ENCODE measurements at regions not wholly inside any gene's neighbourhood (a gene's known extent, or its start where the extent isn't known, plus 50 kb on each side); places are given as distances from the start of the nearest gene placed in this dataset.
"Not testable (repeated sequence)": the region's sequence is repeated elsewhere in the genome, so short reads cannot be mapped to it uniquely, and the experiment has no call there.

DNA sequence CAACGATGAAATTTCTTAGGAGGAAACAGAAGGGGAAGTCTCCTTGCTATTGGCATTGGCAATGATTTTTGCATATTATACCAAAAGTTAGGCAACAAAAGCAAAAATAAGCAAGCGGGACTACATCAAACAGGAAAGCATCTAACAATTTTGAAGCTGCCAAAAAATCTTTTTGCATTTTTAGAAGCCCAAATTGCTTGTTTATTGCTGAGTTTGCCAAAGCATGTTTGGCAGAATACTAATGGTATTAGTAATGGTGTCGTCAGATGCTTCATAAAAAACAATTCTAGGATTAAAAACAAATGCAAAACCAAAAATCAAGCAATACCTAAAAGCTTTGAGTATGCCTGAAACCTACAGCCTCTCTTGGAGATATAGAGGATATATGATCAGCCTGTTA, 80.0 kb downstream of the GALR1 start:
- no peak for DNase-seq
- intact Hi-C loops (cut with DNase I) = no loop called here

DNA sequence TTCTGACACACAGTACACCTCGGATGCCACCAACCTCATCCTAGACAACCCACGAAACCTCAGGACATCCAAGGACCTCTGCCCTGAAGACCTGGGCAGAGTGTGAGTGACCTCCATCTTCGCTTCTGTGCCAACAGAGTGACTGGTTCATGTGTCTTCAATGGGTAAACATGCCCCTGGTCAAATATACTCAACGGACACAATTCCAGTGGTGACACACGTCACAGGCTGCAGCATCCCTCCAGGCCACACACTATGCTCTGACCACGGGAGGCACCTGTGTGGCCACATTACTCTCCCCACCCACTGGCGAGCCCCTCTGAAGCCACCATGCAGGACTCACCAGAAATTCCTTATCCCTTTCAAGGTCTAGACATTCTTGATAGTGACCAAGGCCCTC, 85.2 kb downstream of the GALR1 start:
- DNase-seq = no peak
- intact Hi-C loops (cut with DNase I) = no loop called here

DNA sequence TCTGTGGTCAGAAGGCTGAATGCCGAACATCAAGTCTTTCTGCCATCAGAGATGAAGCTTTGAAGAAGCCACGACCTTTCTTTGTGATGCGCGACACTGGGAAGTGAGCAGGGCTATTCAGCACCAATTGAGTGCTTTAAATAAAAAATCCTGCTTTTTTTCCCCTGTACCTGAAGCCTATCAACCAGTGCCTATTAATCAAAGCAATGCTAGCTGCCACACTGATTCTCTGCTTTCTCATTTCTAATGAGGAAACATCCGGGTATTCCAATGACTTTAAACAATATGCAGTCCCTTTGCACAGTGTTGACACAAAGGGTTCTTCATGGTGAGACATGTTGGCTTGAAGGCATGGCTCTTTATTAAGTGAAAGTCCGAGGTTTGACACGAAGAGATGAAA, 88.0 kb downstream of the GALR1 start:
- intact Hi-C loops (cut with DNase I) = no loop called here
- no peak for DNase-seq

DNA sequence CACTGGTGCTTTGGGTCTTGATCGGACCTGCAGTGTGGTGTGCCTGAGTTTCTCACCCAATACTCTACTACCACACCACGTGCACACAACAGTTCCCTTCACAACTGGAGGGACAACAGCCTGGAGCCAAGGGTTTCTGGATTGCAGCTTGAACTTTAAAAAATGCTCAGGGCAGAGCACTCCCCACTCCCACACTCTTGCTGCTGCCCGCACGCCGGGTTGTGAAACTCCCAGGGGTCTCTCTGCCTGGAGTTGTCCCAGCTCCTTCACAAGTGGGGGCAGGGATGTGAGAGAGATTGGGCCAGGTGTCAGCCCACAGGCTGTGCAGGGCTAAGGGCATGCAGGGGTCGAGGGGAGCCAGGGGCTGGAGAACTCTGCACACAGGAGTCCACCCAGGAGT, 89.4 kb downstream of the GALR1 start:
- DNase-seq = no peak
- intact Hi-C loops (cut with DNase I) = no loop called here

DNA sequence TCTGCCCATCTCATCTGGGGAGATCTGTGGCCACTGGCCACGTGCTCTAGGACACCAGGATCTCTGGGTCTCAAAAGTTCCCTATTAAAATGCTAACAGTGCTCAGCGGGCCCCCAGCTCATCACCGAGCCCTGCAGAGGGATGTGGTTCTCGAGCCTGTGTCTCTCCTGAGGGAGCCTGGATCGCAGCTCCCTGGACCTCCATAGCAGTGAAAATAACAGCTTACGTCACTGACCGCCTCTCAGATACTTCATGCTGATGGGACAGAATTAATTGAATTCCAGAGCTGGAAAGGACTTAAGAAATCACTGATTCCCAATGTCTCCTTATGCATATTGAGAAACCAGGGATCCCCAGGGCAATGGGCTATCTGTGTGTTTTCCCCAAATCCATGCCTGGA, 90.0 kb downstream of the GALR1 start:
- intact Hi-C loops (cut with DNase I) = no loop called here
- no peak for DNase-seq

DNA sequence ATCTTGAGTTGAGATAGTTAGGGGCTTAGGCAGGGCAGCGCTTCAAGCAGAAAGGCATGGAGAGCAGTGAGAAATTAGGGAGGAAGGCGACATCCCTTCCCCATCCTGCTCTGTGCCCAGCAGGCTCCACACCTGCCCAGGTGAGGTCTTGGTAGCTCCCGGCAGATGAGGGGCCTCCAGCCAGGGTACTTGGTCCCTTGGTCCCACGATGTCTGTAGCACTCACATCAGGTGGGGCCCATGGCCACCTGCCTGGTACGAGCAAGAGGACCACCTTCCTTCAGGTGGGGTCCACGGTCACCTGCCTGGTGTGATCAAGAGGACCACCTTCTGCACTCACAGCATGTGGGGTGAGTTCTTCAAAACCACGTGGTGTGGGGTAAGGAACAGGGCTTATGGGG, 91.2 kb downstream of the GALR1 start:
- intact Hi-C loops (cut with DNase I) = no loop called here
- DNase-seq = no peak

DNA sequence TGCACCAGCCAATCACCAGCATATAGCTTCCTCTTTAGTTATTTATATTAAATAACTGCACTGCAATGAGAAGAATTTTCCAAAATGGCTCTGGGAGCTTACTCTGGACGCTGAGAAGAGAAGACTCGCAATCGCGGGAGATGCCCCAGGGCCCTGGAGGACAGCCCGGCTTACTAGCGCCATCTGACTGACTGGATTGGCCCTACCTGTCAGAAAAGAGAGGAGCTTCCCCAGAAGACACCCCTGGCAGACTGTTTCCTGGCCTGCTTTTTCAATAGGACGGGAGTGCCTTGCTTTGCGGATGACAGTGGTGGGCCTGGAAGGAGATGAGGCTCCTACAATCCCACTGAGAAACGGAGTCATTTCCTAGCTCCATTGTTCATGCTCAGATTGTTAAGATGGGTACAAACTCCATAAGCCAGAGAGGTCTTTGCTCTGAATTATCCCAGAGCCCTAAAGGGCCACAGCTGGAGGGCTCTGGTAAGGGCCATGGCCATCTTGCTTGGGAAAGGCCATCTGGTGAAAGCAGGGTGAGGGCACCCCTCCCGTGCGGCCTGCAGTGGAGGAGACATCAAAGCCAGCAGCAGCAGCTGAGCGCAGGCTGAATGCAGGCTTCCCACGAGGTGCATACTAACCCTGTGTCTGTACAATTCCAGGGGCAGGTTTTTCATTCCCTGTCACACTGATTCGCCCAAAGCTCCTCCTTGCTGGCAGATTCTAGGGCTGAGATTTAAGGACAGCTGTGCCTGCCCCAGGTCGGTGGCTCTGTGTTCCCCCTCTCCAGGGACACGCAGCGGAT, 92.1 kb downstream of the GALR1 start:
- no peak for DNase-seq
- intact Hi-C loops (cut with DNase I) = no loop called here

DNA sequence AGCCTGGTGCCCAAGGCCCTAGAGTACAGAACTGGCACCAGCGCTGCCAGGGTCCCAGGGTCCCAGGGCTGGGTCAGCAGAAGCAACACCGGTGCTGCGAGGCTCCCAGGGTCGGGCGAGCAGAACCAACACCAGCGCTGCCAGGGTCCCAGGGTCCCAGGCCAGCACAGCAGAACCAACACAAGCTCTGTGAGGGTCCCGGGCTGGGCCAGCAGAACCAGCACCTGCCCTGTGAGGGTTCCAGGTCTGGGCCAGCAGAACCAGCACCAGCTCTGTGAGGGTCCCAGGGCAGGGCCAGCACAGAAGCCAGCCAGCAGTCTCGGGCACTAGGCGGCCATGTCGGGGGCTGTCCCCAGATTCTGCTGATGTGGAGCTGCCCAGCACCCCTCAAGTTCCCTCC, 93.1 kb downstream of the GALR1 start:
- intact Hi-C loops (cut with DNase I) = no loop called here
- DNase-seq = peak in 1 of 10 donors; percentile 70

DNA sequence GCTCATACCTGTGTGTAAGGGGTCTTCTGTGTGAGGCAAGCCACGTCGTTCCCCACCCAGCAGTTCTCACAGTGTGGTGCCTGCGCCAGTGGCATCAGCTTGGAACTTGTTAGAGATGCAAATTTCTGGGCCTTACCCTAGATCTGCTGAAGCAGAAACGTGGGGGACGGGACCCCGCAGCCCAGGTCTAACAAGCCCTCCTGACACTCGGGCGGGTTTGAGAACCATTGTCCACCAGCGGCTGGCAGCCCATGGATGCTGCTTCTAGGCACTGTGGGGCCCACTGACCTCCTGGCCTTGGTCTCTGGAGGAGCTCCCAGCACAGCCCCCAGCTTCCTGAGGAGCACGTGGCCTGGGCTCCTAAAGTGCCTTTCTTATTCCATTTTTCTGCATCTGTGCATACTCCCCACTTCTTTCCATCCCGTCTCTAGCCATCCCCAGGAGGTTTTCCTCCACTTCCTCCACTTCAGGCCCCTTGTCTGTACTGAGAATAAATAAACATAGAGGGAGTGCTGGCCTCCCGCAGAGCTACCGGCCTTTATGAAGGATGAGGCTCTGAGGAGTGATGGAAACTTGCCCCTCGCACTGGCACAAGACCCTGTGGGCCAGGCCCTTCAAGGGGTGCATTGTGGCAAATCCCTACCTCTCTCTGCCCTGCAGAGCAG, 94.3 kb downstream of the GALR1 start:
- DNase-seq = peak in 1 of 10 donors; percentile 79
- intact Hi-C loops (cut with DNase I) = no loop called here

DNA sequence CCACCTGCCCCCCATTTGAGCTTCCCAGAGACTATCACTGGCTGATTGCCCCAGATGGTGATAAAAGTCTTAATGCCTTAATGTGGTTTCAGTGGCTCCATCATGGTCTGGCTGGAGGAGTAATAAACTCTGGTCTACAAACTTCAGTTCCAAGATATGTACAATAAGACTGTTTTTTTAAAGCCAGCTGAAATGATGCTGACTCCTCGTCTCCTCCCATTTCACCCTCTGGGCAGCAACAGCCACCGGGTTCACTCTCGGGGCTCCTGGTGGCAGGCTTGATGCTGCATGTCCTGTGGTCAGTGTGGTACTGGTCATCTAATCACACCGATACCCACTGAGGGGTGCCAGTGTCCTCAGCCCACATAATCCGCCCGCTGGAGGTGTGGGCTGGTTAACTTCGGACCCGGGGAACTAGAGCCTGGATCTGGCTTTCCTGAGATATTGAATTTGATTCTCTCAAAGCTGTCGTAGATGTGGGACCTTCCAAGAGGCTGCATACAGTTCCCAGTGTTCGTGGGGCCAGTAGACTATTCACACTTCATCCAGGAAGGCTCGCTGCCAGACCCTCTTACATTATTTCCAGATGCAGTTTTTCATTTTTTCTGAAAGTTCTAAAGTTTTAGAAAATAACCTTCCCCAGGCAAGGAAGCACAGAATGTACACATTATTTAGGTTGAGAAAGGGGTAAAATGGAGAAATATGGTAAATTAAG, 95.3 kb downstream of the GALR1 start:
- intact Hi-C loops (cut with DNase I) = no loop called here
- no peak for DNase-seq

DNA sequence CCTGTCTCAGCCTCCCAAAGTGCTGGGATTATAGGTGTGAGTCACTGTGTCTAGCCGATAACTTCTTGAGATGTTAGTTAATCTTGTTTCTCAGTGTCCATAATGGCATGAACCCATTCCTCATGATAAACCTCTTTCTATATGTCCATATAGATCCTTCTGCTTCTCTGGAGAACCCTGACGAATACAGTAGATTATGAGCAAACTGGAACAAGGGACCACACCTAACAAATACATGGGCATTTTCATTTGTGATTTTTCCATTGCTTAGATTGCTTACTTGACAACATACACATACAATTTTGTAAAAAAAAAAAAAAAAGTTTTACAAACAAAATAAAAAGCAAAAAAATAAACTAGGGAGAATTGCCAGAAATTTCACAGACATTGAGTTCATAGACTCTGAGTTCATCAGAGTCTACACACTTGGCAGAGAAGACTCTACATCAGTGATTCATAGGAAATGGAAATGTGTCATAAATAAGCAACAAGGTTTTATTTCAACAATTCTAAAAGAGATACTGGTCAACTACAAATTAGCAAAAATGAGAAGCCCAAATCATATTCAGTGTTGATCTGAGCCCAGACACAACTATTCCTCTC, 96.7 kb downstream of the GALR1 start:
- no peak for DNase-seq
- intact Hi-C loops (cut with DNase I) = no loop called here

DNA sequence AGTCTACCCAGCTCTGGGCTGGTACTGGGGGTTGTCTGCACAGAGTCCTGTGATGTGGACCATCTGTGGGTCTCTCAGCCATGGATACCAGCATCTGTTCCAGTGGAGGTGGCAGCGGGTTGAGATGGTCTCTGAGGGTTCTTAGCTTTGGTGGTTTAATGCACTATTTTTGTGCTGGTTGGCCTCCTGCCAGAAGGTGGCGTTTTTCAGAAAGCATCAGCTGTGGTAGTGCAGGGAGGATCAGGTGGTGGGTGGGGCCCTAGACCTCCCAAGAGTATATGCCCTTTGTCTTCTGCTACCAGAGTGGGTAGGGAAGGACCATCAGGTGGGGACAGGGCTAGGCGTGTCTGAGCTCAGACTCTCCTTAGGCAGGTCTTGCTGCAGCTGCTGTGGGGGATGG, 103.7 kb downstream of the GALR1 start:
- intact Hi-C loops (cut with DNase I); DNase-seq: not testable (repeated sequence)

DNA sequence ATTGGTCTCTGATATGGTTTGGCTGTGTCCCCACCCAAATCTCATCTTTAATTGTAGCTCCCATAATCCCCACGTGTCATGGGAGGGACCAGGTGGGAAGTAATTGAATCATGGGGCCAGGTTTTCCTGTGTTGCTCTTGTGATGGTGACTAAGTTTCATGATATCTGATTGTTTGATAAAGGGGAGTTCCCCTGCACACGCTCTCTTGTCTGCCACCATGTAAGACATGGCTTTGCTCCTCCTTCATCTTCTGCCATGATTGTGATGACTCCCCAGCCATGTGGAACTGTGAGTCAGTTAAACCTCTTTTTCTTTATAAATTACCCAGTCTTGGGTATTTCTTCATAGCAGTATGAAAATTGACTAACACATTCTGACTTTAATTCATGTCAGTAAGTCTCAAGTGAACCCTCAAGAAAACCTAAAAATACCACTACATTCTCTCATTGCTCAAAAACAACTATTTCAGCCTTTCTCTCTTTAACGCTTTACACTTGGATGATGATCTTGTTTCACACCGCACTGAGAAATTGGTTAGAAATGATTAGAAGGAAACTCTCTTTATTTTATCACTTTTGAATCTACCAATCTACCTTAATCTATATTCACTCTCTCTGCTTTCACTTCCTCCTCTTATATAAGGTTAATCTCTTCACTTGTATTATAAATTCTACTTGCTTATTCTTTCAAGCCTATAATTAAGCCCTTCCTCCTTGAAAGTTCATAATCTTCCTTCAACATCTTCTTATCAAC, 110.1 kb downstream of the GALR1 start:
- DNase-seq = no peak
- intact Hi-C loops (cut with DNase I) = no loop called here

DNA sequence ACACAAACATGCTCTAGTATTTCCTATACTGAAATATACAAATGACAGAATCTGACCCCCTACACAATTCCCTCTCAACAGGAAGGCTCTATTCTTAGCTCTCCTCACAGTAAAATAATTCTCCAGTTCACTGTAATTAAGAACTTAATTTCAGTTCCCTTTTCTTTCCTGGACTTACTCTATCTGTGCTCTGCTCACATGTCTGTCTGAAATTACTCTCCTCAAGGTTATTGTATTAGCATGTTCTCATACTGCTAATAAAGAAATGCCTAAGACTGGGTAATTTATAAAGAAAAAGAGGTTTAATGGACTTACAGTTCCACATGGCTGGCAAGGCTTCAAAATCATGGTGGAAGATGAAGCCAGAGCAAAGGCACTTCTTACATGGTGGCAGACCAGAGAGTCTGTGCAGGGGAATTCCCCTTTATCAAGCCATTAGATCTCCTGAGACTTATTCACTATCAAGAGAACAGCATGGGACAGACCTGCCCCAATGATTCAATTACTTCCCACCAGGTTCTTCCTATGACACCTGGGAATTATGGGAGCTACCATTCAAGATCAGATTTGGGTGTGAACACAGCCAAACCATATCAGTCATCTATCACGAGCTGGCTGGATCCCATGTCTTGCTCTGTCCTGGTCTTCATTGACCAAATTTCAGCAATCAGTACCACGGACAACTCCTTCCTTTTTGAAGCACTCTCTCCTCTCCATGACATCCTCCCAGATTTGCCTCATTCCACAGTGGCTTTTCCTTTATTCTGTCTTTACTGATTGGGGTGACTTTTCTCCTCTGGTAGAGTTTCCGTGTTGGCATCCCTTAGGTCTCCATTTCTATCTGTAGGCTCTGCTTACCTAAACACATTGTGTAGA, 110.9 kb downstream of the GALR1 start:
- DNase-seq = no peak
- intact Hi-C loops (cut with DNase I) = no loop called here

DNA sequence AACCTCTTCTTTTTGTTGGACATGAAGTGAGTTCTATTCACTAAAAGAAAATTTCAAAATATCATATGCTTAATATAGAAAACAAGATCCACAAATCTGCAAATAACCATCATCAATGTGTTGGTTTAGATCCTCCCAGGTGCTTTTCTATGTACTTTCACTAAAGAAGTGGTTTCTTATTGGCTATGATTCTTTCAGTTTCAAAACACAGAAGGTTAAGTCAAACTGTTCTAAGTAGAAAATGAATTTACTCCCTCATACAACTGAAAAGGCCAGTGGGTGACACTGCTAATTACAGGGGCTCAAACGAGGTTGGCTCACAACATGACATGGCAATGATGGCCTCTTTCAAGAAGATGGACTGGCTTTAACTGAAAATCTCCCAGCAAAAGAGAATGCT, 111.7 kb downstream of the GALR1 start:
- intact Hi-C loops (cut with DNase I) = no loop called here
- DNase-seq = no peak

DNA sequence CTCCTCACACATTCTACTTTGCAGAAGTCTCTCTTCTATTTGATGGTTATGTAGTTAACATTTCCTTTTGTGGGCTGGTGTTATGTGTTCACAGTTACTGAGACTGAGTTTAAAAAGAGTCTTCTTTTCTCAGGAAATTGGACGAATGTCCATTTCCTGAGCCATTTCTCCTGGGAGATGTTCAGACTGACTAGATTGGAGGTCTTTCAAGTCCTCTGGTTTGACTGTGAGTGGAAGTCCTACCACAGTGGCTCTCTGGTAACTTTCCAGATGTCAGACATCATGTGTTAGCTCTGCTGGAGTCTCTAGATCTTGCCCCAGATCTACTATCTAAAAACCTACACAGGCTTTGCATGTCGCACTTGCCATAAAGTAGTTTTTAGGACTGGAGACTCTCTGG, 116.0 kb downstream of the GALR1 start:
- intact Hi-C loops (cut with DNase I) = no loop called here
- DNase-seq = no peak

DNA sequence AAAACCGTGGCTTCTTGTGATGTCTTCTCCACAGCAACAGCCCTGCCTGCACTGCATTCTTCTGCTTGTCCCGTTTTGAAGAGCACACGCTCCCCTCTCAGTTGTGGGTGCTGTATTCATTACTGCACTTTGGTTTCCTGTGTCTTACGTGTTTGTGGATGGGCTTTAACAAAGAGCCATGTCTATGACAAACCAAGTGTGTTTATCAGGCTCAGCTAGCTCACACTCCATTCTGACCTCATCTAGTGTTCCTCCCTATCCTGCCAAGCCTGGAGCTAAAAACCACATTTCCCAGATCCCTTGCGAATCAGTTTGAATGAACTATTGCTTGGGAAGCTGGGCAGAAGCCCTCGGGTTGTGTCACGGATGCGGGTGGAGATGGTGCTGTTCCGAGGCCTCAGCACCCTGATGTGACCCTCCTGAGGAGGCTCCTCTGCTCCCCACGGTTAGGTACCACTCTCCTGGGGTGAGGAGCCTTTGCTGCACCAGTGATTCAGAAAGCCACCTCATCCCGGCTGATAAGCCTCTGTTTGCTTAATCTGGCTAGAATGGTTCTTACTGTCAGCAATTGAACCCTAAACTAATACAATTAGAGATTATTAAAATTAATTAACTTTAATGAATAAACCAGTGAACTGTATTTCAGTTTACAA, 116.5 kb downstream of the GALR1 start:
- intact Hi-C loops (cut with DNase I) = no loop called here
- DNase-seq = no peak

DNA sequence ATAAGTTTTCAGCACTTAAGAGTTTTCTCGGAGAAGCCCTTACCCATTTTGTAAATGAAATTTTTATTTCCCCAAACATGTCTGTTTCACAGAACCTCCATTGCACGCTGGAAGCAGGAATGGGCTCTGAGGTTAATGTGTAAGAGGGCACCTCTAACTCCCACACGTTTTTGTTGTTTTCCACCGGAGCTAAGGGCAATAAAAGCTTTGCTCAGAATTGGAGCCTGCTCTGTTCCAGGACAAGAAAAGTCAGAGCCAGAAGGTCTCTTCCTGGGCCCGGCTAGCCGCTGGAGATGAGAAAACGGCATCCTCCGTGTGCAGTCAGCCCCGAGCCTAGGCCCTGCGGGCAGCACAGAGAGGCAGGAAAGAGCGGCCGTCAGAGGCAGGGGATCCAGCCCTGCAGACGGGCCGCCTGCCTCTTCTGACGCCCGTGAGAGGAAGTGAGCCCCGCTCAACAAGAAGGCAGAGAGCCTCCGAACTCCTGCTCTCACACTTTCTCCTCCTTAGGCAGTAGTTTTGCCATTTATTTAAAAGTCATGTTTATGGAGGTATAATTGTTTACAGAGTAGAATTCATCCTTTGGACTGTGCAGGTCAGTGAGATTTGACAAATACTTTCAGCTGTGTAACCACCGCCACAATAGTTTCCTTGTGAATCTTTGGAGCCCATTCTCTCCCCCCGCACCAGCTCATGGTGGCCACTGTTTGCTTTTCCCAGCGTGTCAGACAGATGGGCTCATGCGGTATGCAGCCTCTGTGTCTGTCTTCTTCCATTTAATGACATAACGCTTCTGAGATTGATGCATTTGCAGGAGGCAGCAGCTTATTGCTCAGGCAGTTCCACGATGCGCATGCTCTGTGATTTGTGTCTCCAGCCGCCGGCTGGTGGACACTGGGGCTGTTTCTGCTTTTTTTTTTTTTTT, 117.3 kb downstream of the GALR1 start:
- peak in 8 of 10 donors; percentile 51 to 94 (median 65) for DNase-seq
- intact Hi-C loops (cut with DNase I) = no loop called here

Measured in posterior cingulate gyrus (tissue), 11 donors.